H1 (cell line): ENCODE measurements at regions not wholly inside any gene's neighbourhood (a gene's known extent, or its start where the extent isn't known, plus 50 kb on each side); places are given as distances from the start of the nearest gene placed in this dataset.

Experiments used
- ATF2 ChIP-seq: IDR thresholded peaks from 2 replicates; pipeline ENCODE4 v1.6.1; 2012; ENCODE audit warnings: low read length, inconsistent platforms
- BACH1 ChIP-seq: IDR thresholded peaks from 2 replicates; pipeline ENCODE4 v1.6.1; 2012; ENCODE audit warnings: low read length, improper control_type of control experiment
- CHD2 ChIP-seq: IDR thresholded peaks from 2 replicates; pipeline ENCODE4 v1.6.1; 2012; ENCODE audit warnings: low read length, improper control_type of control experiment
- CHD7 ChIP-seq: fragments of 300-600 bp; sonication (generic); IDR thresholded peaks from 2 replicates; pipeline ENCODE4 v1.7.1; 2012; ENCODE audit warnings: low read length, moderate library complexity, mild to moderate bottlenecking, inconsistent platforms; ENCODE audit not compliant: insufficient replicate concordance
- EGR1 ChIP-seq: IDR thresholded peaks from 2 replicates; pipeline ENCODE4 v1.6.1; 2011; ENCODE audit warnings: low read depth, low read length, borderline replicate concordance
- EZH2 ChIP-seq: fragments of 200-600 bp; sonication (generic); IDR thresholded peaks from 2 replicates; pipeline ENCODE4 v1.7.1; 2012; ENCODE audit warnings: low read depth, mild to moderate bottlenecking, moderate library complexity, low read length, inconsistent platforms; ENCODE audit not compliant: severe bottlenecking
- RAD21 ChIP-seq, 2 experiments: IDR thresholded peaks in 1 of 2; conservative IDR thresholded peaks in 1 of 2; 2 replicates each; pipeline ENCODE4 v1.6.1; 2011; ENCODE audit warnings: low read depth in 2 of 2, low read length in 2 of 2, improper control_type of control experiment in 1 of 2, inconsistent platforms in 1 of 2, mild to moderate bottlenecking in 1 of 2, moderate library complexity in 1 of 2
- RXRA ChIP-seq: IDR thresholded peaks from 2 replicates; pipeline ENCODE4 v1.6.1; 2011; ENCODE audit warnings: low read depth, mild to moderate bottlenecking, low read length, moderate library complexity; ENCODE audit not compliant: insufficient read depth
- SIRT6 ChIP-seq: IDR thresholded peaks from one replicate; pipeline ENCODE4 v1.7.1; 2012; ENCODE audit warnings: low read length, inconsistent platforms
- TAF1 ChIP-seq: IDR thresholded peaks from 2 replicates; pipeline ENCODE4 v1.6.1; 2011; ENCODE audit warnings: mild to moderate bottlenecking, low read depth, low read length

GRCh38 chr3:134704556-134704955, 53.7 kb upstream of the KY start (continued):
- TF ChIP-seq CHD7, result no peak
- TF ChIP-seq RXRA, result no peak
- TF ChIP-seq EGR1, result no peak
- no peak for TF ChIP-seq EZH2
- TF ChIP-seq RAD21 (IDR thresholded peaks at IDR 0.05 in 1 of 2, conservative IDR thresholded peaks at IDR 0.05 in 1 of 2; ENCODE audit: low read depth in 2 of 2, low read length in 2 of 2), result no peak
- TF ChIP-seq CHD2, result no peak
- no peak for TF ChIP-seq BACH1
- no peak for TF ChIP-seq SIRT6
- no peak for TF ChIP-seq ATF2
- TF ChIP-seq TAF1, result no peak
